RWPE2 (cell line): ENCODE measurements at regions not wholly inside any gene's neighbourhood (a gene's known extent, or its start where the extent isn't known, plus 50 kb on each side); places are given as distances from the start of the nearest gene placed in this dataset.
A peak's percentile ranks its signal among the peaks of the same experiment; 100 is the strongest.

Source experiments
- ATAC-seq: fragments of 200-7000 bp; cut with Tn5 transposase; 3 replicates; pipeline ENCODE4 v1.9.1; 2021; ENCODE audit warnings: low read depth
- DNase-seq: peaks from one replicate; pipeline ENCODE4 v3.0.0-alpha.2; 2020; ENCODE audit warnings: low spot score
- H3K27ac ChIP-seq: fragments of 450-650 bp; 2 replicates; pipeline ENCODE4 v1.5.1; 2017; ENCODE audit warnings: mild to moderate bottlenecking; ENCODE audit not compliant: poor library complexity, severe bottlenecking
- H3K27me3 ChIP-seq: fragments of 250-450 bp; sonication (Bioruptor Pico); 2 replicates; pipeline ENCODE4 v1.5.1; 2021; ENCODE audit warnings: mild to moderate bottlenecking, moderate library complexity; ENCODE audit not compliant: insufficient read depth, poor library complexity, severe bottlenecking
- H3K36me3 ChIP-seq: fragments of 250-450 bp; sonication (Bioruptor Pico); 2 replicates; pipeline ENCODE4 v1.5.1; 2020; ENCODE audit warnings: low read depth, mild to moderate bottlenecking, moderate library complexity
- H3K4me1 ChIP-seq: fragments of 250-450 bp; sonication (Bioruptor Pico); 2 replicates; pipeline ENCODE4 v1.5.1; 2021; ENCODE audit warnings: mild to moderate bottlenecking, moderate library complexity; ENCODE audit not compliant: insufficient read depth, poor library complexity, severe bottlenecking
- H3K4me3 ChIP-seq: fragments of 250-450 bp; sonication (Bioruptor Pico); 2 replicates; pipeline ENCODE4 v1.5.1; 2021; ENCODE audit warnings: mild to moderate bottlenecking, moderate library complexity; ENCODE audit not compliant: severe bottlenecking
- H3K9me3 ChIP-seq: fragments of 250-450 bp; sonication (Bioruptor Pico); 2 replicates; pipeline ENCODE4 v1.5.1; 2021; ENCODE audit warnings: mild to moderate bottlenecking, moderate library complexity; ENCODE audit not compliant: severe bottlenecking
- CTCF ChIP-seq: fragments of 450-650 bp; IDR thresholded peaks from one replicate; pipeline ENCODE4 v1.5.1; 2017; ENCODE audit warnings: mild to moderate bottlenecking, moderate library complexity; ENCODE audit not compliant: poor library complexity, severe bottlenecking

GRCh38 chr20:57000441-57000968, 265.9 kb downstream of the BMP7 start:
- peaks cover 6% of the 10 kb centered on the region for H3K27me3 ChIP-seq
- no peak overlapping the region for H3K27ac ChIP-seq
- no peaks in the 10 kb centered on the region for H3K36me3 ChIP-seq
- H3K4me1 ChIP-seq = no peaks in the 10 kb centered on the region
- DNase-seq (peak; percentile 64), ATAC-seq (peak; percentile 37; the same call in 2 of the 3 replicates)
- peaks cover 9% of the 10 kb centered on the region for H3K9me3 ChIP-seq
- no peak for TF ChIP-seq CTCF
- no peak overlapping the region for H3K4me3 ChIP-seq

- Histone ChIP-seq H3K9me3 (peaks cover 9% of the 10 kb centered on the region), H3K27me3 (peaks cover 6% of the 10 kb centered on the region), H3K4me1 (no peaks in the 10 kb centered on the region), H3K36me3 (no peaks in the 10 kb centered on the region), H3K27ac (no peak overlapping the region), H3K4me3 (no peak overlapping the region)
- no peak for TF ChIP-seq CTCF
- ATAC-seq = no peak
- peak; percentile 72 for DNase-seq
Measured at GRCh38 chr20:57001126-57001767, 265.2 kb downstream of the BMP7 start.

- Histone ChIP-seq H3K36me3 (no peaks in the 10 kb centered on the region), H3K27me3 (peaks cover 6% of the 10 kb centered on the region), H3K27ac (no peak overlapping the region), H3K4me3 (no peak overlapping the region), H3K9me3 (peaks cover 9% of the 10 kb centered on the region), H3K4me1 (peaks cover 6% of the 10 kb centered on the region)
- DNase-seq = no peak
- TF ChIP-seq CTCF = no peak
- ATAC-seq = no peak
Measured at GRCh38 chr20:57002066-57002570, 264.3 kb downstream of the BMP7 start.

GRCh38 chr20:57003012-57003411, 263.4 kb downstream of the BMP7 start:
- Histone ChIP-seq H3K4me1 (peaks cover 13% of the 10 kb centered on the region), H3K9me3 (peaks cover 9% of the 10 kb centered on the region)
- ATAC-seq = no peak

More at GRCh38 chr20:57003012-57003411, 263.4 kb downstream of the BMP7 start:
- no peaks in the 10 kb centered on the region for H3K36me3 ChIP-seq
- H3K4me3 ChIP-seq = no peak overlapping the region
- DNase-seq = peak; percentile 64
- TF ChIP-seq CTCF = no peak
- peaks cover 6% of the 10 kb centered on the region for H3K27me3 ChIP-seq
- no peak overlapping the region for H3K27ac ChIP-seq
